ENCODE measurements at regions not wholly inside any gene's neighbourhood (a gene's known extent, or its start where the extent isn't known, plus 50 kb on each side); places are given as distances from the start of the nearest gene placed in this dataset.

DNA sequence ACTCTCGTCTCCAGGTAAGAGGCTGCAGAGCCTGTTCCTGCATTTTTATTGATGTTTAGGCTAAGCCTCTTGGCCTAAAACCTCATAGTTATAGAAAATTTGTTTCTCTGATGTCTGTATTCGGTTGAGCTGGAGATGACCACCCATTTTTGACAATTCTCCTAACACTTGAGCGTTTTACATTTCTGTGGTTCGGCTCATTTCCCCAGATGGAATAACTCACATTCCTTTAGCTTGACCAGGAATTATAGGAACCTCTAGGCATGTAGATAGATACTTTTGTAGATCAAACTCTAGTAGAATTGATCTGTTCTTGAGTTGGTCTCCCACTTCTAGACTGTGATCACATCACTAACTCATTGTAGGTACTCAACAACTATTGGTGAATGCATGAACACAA lies 172.6 kb upstream of the CADM1 start:
- Mint-ChIP-seq H3K4me3 (no peak overlapping the region), H3K36me3 (ENCODE audit: low read depth) (no peaks in the 10 kb centered on the region), H3K27ac (no peak overlapping the region), H3K4me1 (peaks cover 42% of the 10 kb centered on the region), H3K27me3 (ENCODE audit: low read depth) (peaks cover 35% of the 10 kb centered on the region), H3K9me3 (no peaks in the 10 kb centered on the region)
- TF ChIP-seq, protein P1, sequence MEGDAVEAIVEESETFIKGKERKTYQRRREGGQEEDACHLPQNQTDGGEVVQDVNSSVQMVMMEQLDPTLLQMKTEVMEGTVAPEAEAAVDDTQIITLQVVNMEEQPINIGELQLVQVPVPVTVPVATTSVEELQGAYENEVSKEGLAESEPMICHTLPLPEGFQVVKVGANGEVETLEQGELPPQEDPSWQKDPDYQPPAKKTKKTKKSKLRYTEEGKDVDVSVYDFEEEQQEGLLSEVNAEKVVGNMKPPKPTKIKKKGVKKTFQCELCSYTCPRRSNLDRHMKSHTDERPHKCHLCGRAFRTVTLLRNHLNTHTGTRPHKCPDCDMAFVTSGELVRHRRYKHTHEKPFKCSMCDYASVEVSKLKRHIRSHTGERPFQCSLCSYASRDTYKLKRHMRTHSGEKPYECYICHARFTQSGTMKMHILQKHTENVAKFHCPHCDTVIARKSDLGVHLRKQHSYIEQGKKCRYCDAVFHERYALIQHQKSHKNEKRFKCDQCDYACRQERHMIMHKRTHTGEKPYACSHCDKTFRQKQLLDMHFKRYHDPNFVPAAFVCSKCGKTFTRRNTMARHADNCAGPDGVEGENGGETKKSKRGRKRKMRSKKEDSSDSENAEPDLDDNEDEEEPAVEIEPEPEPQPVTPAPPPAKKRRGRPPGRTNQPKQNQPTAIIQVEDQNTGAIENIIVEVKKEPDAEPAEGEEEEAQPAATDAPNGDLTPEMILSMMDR (IDR thresholded peaks at IDR 0.05; ENCODE audit: unreplicated experiment in 3 of 3): no peak

DNA sequence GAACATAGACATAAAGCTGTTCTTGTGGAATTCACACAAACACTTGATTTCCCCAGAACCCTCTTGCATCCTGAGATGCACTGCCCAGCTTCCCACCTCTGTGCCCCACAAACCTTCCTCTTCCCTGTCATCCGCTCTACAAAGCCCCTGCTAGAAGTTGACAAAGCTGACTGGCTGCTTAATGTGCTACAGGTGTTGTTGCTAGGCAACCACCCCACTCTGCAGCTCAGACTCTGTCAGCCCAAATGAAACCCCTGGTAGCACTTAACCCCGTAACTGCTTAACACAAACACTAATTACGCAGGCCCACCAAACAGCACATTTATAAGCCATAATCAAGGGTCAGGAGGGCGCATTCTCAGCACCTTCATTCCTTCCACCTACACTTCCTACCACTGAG lies 172.0 kb upstream of the CADM1 start:
- H3K27ac Mint-ChIP-seq: peak overlapping the region; percentile 24 to 57 (median 27)
- H3K27me3 Mint-ChIP-seq (ENCODE audit: low read depth): peaks cover 34% of the 10 kb centered on the region
- H3K4me1 Mint-ChIP-seq: peaks cover 43% of the 10 kb centered on the region
- H3K36me3 Mint-ChIP-seq (ENCODE audit: low read depth): no peaks in the 10 kb centered on the region
- no peaks in the 10 kb centered on the region for H3K9me3 Mint-ChIP-seq
- TF ChIP-seq, protein P1 (IDR thresholded peaks at IDR 0.05; ENCODE audit: unreplicated experiment in 3 of 3): no peak
- no peak overlapping the region for H3K4me3 Mint-ChIP-seq

DNA sequence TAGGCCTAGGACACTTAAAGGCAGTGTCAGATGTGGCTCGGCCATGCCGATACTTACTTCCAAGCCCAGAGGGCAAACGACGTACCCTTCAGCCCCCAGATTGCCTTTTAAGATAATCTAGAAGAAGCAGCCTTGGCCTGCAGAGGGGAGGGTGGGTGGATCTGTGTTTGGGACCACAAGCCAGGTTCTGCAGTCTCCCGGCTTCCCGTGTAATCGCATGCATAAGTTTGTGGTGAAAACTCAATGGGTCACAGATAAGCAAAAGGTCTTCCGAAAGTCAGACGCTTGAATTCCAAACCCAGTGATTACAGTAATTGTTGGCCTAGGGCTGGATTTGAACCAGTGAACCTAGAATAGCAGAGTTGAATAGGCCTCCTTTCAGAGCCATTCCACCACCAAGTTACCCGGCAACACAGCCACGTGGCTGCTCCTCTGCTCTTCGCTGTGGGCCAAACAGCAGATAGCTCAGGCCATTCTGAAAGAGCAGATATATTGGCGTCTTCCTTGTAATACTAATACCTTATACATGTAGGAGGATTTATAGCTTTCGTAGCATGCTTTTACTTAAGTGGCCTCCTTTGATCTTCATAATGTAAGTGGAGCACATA lies 170.8 kb upstream of the CADM1 start:
- H3K27ac Mint-ChIP-seq: peak overlapping the region in 1 of 3 experiments; percentile 13
- peaks cover 48% of the 10 kb centered on the region for H3K4me1 Mint-ChIP-seq
- no peak overlapping the region for H3K4me3 Mint-ChIP-seq
- H3K36me3 Mint-ChIP-seq (ENCODE audit: low read depth): no peaks in the 10 kb centered on the region
- TF ChIP-seq, protein P1 (IDR thresholded peaks at IDR 0.05; ENCODE audit: unreplicated experiment in 3 of 3): no peak
- no peaks in the 10 kb centered on the region for H3K9me3 Mint-ChIP-seq
- H3K27me3 Mint-ChIP-seq (ENCODE audit: low read depth): peaks cover 34% of the 10 kb centered on the region

DNA sequence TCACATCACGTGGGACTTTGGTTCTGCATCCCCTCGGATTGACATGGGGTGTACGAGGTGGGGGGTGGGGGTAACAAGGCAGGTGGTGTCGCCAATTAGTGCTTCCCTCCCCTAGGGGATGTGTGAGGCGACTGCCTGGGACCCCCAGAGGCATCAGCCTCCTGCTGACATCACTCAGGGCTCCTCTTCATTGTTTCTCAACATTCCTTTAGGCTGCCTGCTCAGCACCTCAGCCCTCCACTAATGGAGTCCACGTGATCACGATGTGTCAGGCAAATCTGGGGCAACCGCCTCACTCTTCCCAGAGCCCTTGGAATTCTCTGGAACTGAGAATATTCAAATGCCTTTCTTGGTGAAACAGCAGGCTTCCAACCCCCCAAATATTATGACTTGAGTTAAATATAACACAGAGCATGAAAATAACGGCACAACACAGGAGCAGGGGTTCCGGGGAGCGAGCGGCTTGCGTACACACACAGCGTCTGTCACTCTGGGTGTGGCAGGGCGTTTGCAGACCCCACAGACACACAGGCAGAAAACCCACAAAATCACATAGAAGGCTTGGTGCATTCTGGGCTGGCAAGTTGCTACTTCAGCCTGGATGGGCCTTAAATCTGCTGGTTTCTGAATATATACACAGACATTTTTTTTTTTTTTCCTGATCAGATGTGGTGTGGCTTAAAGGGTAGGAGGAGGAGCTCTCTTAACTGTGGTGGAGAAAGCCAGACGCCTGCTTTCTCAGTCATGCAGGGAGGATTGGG lies 170.1 kb upstream of the CADM1 start:
- peak overlapping the region in 1 of 3 experiments; percentile 13 for H3K27ac Mint-ChIP-seq

DNA sequence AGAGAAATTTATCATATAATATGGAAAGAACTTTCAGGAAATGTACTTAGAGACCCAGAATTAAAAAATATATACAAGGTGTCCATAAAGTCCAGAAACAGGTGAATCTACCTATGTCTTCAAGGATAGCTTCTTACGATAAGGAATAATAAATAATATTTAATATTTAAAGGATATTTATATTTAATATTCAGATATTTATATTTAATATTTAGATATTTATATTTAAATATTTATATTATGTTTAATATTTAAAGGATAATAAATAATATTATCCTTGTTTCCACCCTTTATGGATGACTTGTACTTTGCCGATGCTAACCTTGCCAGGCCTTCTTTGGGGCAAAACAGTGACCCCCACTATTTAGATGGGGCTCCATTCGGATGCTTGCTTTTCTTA lies 169.5 kb upstream of the CADM1 start:
- no peak overlapping the region for H3K4me3 Mint-ChIP-seq
- H3K4me1 Mint-ChIP-seq: peaks cover 50% of the 10 kb centered on the region
- H3K27ac Mint-ChIP-seq: no peak overlapping the region
- no peaks in the 10 kb centered on the region for H3K9me3 Mint-ChIP-seq
- TF ChIP-seq, protein P1 (IDR thresholded peaks at IDR 0.05; ENCODE audit: unreplicated experiment in 3 of 3): no peak
- no peaks in the 10 kb centered on the region for H3K36me3 Mint-ChIP-seq (ENCODE audit: low read depth)
- H3K27me3 Mint-ChIP-seq (ENCODE audit: low read depth): peaks cover 31% of the 10 kb centered on the region

More for the DNA sequence above, 170.1 kb upstream of the CADM1 start:
- peaks cover 48% of the 10 kb centered on the region for H3K4me1 Mint-ChIP-seq
- TF ChIP-seq, protein P1 (IDR thresholded peaks at IDR 0.05; ENCODE audit: unreplicated experiment in 3 of 3): no peak
- H3K9me3 Mint-ChIP-seq: no peaks in the 10 kb centered on the region
- no peak overlapping the region for H3K4me3 Mint-ChIP-seq
- no peaks in the 10 kb centered on the region for H3K36me3 Mint-ChIP-seq (ENCODE audit: low read depth)
- peaks cover 36% of the 10 kb centered on the region for H3K27me3 Mint-ChIP-seq (ENCODE audit: low read depth)
